HEK293T (cell line): ENCODE measurements at regions not wholly inside any gene's neighbourhood (a gene's known extent, or its start where the extent isn't known, plus 50 kb on each side); places are given as distances from the start of the nearest gene placed in this dataset.

Source experiments
- ELF4 ChIP-seq: fragments of 450-650 bp; IDR thresholded peaks from 2 replicates; pipeline ENCODE4 v1.6.1; 2017; ENCODE audit warnings: antibody characterized with exemption
- HDGF ChIP-seq: fragments of 450-650 bp; IDR thresholded peaks from 2 replicates; pipeline ENCODE4 v1.6.1; 2017; ENCODE audit warnings: antibody characterized with exemption, borderline replicate concordance
- NFRKB ChIP-seq: fragments of 450-650 bp; IDR thresholded peaks from 2 replicates; pipeline ENCODE4 v1.6.1; 2016; ENCODE audit warnings: mild to moderate bottlenecking, moderate library complexity
- TARDBP ChIP-seq: fragments of 450-650 bp; IDR thresholded peaks from 2 replicates; pipeline ENCODE4 v1.6.1; 2016
- ZNF384 ChIP-seq: fragments of 450-650 bp; IDR thresholded peaks from 2 replicates; pipeline ENCODE4 v1.6.1; 2016

DNA sequence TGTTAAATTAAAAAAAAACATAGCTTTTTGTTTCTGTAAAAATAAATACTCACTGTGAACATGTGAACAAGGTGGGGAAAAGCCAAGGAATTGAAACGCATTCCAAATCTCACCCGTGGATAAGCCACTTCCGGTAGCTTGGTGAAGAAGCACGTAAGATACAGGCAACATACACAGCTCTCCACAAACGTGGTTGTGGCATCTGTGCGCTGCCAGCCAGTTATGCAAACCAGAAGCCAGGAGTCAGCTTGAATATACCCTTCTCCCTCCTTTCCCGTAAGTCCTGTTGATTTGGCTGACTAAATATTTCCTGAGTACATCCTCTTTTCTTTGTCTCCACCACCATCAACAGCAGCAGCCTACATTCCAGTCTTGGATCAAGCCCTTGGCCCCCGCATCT, 486.2 kb downstream of the VRK1 start:
- no peak for TF ChIP-seq ZNF384
- no peak for TF ChIP-seq ELF4
- no peak for TF ChIP-seq NFRKB
- no peak for TF ChIP-seq HDGF
- TF ChIP-seq TARDBP: no peak
